GM21723 (cell line): ENCODE measurements at regions not wholly inside any gene's neighbourhood (a gene's known extent, or its start where the extent isn't known, plus 50 kb on each side); places are given as distances from the start of the nearest gene placed in this dataset.

ENCODE experiments used
- ATAC-seq: cut with Tn5 transposase; IDR thresholded peaks from one replicate; pipeline ENCODE4 v1.9.1; 2021; ENCODE audit warnings: mild to moderate bottlenecking, moderate library complexity; ENCODE audit not compliant: unreplicated experiment

GRCh38 chr11:57100638-57101331 is 81.0 kb upstream of the LRRC55 start:
- ATAC-seq = no peak

- ATAC-seq = no peak
Measured at GRCh38 chr11:57103899-57104605, 77.7 kb upstream of the LRRC55 start.

- no peak for ATAC-seq
Measured at GRCh38 chr11:57109331-57109730, 72.4 kb upstream of the LRRC55 start.

- ATAC-seq = no peak
Measured at GRCh38 chr11:57111619-57112018, 70.1 kb upstream of the LRRC55 start.

GRCh38 chr11:57116654-57117053 is 65.1 kb upstream of the LRRC55 start:
- peak; percentile 76 for ATAC-seq

- no peak for ATAC-seq
Measured at GRCh38 chr11:57120192-57120965, 61.4 kb upstream of the LRRC55 start.

- no peak for ATAC-seq
Measured at GRCh38 chr11:57121996-57122395, 59.8 kb upstream of the LRRC55 start.

- ATAC-seq = no peak
Measured at GRCh38 chr11:57123590-57123989, 58.2 kb upstream of the LRRC55 start.

- no peak for ATAC-seq
Measured at GRCh38 chr11:57124505-57124904, 57.2 kb upstream of the LRRC55 start.

GRCh38 chr11:57124917-57125316 is 56.8 kb upstream of the LRRC55 start:
- no peak for ATAC-seq

GRCh38 chr11:57126766-57127400 is 54.9 kb upstream of the LRRC55 start:
- ATAC-seq = no peak

GRCh38 chr11:57131080-57131790 is 50.5 kb upstream of the LRRC55 start:
- ATAC-seq = no peak
